ENCODE measurements at regions not wholly inside any gene's neighbourhood (a gene's known extent, or its start where the extent isn't known, plus 50 kb on each side); places are given as distances from the start of the nearest gene placed in this dataset.

- H3K9me3 ChIP-seq, result no peaks in the 10 kb centered on the region
- WGBS, 2 donors, result 64 to 70% methylated on average over 1 of the region's 1 CpG
- TF ChIP-seq POLR2A (IDR thresholded peaks at IDR 0.05), result no peak
- no peak for TF ChIP-seq CTCF (IDR thresholded peaks at IDR 0.05)
- intact Hi-C loops (cut with DNase I; ENCODE audit: low total_unique reads), result no loop called here
- H3K27ac ChIP-seq, result no peak overlapping the region
- no peaks in the 10 kb centered on the region for H3K4me1 ChIP-seq
- H3K4me3 ChIP-seq, result no peak overlapping the region
- no peak for DNase-seq
- no peaks in the 10 kb centered on the region for H3K27me3 ChIP-seq
- H3K36me3 ChIP-seq (ENCODE audit: low read depth, missing control alignments), result no peaks in the 10 kb centered on the region
Measured at GRCh38 chr6:102562713-102563112, 1169.2 kb downstream of the GRIK2 start.

GRCh38 chr6:102553214-102553613 lies 1159.7 kb downstream of the GRIK2 start:
- H3K27me3 ChIP-seq, result no peaks in the 10 kb centered on the region
- no peak overlapping the region for H3K4me3 ChIP-seq
- TF ChIP-seq CTCF (IDR thresholded peaks at IDR 0.05) (no peak), POLR2A (IDR thresholded peaks at IDR 0.05) (no peak)
- H3K36me3 ChIP-seq (ENCODE audit: low read depth, missing control alignments), result no peaks in the 10 kb centered on the region
- H3K4me1 ChIP-seq, result no peaks in the 10 kb centered on the region
- intact Hi-C loops (cut with DNase I; ENCODE audit: low total_unique reads), result no loop called here
- DNase-seq, result no peak
- no peaks in the 10 kb centered on the region for H3K9me3 ChIP-seq
- H3K27ac ChIP-seq, result no peak overlapping the region

GRCh38 chr6:102549221-102549874 lies 1155.8 kb downstream of the GRIK2 start:
- no peak for DNase-seq
- Histone ChIP-seq H3K4me1 (no peaks in the 10 kb centered on the region), H3K4me3 (no peak overlapping the region), H3K27ac (no peak overlapping the region), H3K9me3 (no peaks in the 10 kb centered on the region), H3K27me3 (no peaks in the 10 kb centered on the region), H3K36me3 (ENCODE audit: low read depth, missing control alignments) (no peaks in the 10 kb centered on the region)
- TF ChIP-seq CTCF (IDR thresholded peaks at IDR 0.05) (no peak), POLR2A (IDR thresholded peaks at IDR 0.05) (no peak)
- WGBS, 2 donors, result 57 to 68% methylated on average over 6 of the region's 6 CpGs
- intact Hi-C loops (cut with DNase I; ENCODE audit: low total_unique reads), result no loop called here

GRCh38 chr6:102525336-102525735 lies 1131.8 kb downstream of the GRIK2 start:
- Histone ChIP-seq H3K4me1 (no peaks in the 10 kb centered on the region), H3K27ac (no peak overlapping the region), H3K4me3 (no peak overlapping the region), H3K36me3 (ENCODE audit: low read depth, missing control alignments) (no peaks in the 10 kb centered on the region), H3K9me3 (no peaks in the 10 kb centered on the region), H3K27me3 (no peaks in the 10 kb centered on the region)
- TF ChIP-seq CTCF (IDR thresholded peaks at IDR 0.05) (no peak), POLR2A (IDR thresholded peaks at IDR 0.05) (no peak)
- no peak for DNase-seq
- 74 to 85% methylated on average over 2 of the region's 2 CpGs for whole genome bisulfite sequencing, 2 donors
- intact Hi-C loops (cut with DNase I; ENCODE audit: low total_unique reads), result no loop called here

GRCh38 chr6:102520966-102521365 lies 1127.5 kb downstream of the GRIK2 start:
- Histone ChIP-seq H3K4me3 (no peak overlapping the region), H3K27ac (no peak overlapping the region), H3K36me3 (ENCODE audit: low read depth, missing control alignments) (no peaks in the 10 kb centered on the region), H3K9me3 (no peaks in the 10 kb centered on the region), H3K27me3 (no peaks in the 10 kb centered on the region), H3K4me1 (no peaks in the 10 kb centered on the region)
- TF ChIP-seq CTCF (IDR thresholded peaks at IDR 0.05), result no peak
- no peak for TF ChIP-seq POLR2A (IDR thresholded peaks at IDR 0.05)
- intact Hi-C loops (cut with DNase I; ENCODE audit: low total_unique reads), result no loop called here
- WGBS, 2 donors, result 47 to 68% methylated on average over 2 of the region's 2 CpGs
- no peak for DNase-seq

All from testis (tissue), 2 donors.